ENCODE measurements at regions not wholly inside any gene's neighbourhood (a gene's known extent, or its start where the extent isn't known, plus 50 kb on each side); places are given as distances from the start of the nearest gene placed in this dataset.
"Not testable (repeated sequence)": the region's sequence is repeated elsewhere in the genome, so short reads cannot be mapped to it uniquely, and the experiment has no call there.

DNA sequence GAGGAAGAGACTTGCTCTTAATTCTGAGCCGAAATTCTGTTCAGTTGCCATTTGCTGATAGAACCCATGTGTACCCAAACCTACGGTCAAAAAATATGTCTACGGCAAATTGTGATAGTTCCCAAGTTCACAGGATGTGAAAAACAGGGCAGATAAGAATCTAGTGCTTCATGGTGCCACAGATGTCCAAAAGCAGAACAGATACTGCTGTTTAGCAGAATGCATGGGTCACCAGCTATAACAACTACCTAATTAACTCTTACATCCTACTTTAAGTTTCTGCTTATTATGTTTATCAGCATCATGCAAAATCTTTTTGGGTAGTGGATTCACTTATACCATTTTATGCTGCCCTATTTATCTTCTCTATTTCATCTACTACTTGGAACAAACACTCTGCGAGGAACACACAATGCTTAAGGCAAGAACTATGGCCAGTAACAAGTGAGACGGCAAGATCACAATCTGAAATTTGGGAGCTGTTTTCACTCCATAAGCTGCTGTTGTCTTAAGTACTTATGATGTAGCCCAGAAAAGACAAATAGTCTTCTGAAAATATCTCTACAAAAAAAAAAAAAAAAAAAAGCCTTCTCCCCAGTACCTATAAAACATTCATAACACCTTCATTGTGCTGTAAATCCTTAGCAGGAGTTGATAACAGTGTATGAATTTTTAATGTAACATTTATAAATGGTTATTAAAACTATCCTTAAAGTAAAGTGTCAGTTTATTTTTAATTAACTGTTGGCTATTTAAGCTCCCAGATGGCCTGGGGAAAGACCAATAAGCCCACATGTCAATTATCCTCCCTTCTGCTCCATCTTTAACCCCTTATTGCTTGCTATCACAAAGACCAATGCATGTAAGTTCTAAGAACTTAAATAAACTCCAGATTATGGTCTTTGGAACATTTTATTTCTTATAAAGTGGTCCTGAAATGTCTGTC lies 232.3 kb downstream of the TLR4 start:
- H3K36me3 Mint-ChIP-seq (ENCODE audit: low read depth): no peaks in the 10 kb centered on the region
- peaks cover 4% of the 10 kb centered on the region for H3K9me3 Mint-ChIP-seq
- no peak for DNase-seq (ENCODE audit: low spot score)
- H3K4me3 Mint-ChIP-seq: no peak overlapping the region
- H3K27me3 Mint-ChIP-seq (ENCODE audit: low read depth): no peaks in the 10 kb centered on the region
- no peaks in the 10 kb centered on the region for H3K4me1 Mint-ChIP-seq (ENCODE audit: low read depth)
- no peak overlapping the region for H3K27ac Mint-ChIP-seq

- Mint-ChIP-seq H3K9me3 (peaks cover 4% of the 10 kb centered on the region), H3K27ac (no peak overlapping the region), H3K4me1 (ENCODE audit: low read depth) (no peaks in the 10 kb centered on the region), H3K4me3 (no peak overlapping the region), H3K36me3 (ENCODE audit: low read depth) (no peaks in the 10 kb centered on the region), H3K27me3 (ENCODE audit: low read depth) (no peaks in the 10 kb centered on the region)
- DNase-seq (ENCODE audit: low spot score): no peak
These were observed 233.9 kb downstream of the TLR4 start for GRCh38 chr9:117938086-117938485.

DNA sequence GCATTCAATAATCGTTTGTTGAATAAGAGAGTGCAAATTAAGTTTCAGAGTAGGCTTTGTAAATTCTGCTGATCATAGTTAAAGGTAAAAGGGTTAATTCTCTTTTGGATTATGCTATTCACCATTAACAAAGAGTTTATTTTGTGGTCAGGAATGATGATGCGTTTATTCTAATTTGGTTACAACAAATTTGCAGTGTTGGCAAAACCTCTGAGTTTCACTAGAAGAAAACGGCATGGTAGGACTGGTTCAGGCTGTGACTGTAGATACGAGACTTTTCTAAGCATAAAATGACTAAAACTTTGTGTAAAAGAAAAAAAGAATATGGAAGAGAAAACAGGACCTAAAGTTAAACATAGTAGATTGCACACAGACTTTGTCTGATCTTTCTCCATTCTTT lies 234.7 kb downstream of the TLR4 start:
- H3K4me3 Mint-ChIP-seq: no peak overlapping the region
- no peaks in the 10 kb centered on the region for H3K27me3 Mint-ChIP-seq (ENCODE audit: low read depth)
- no peaks in the 10 kb centered on the region for H3K36me3 Mint-ChIP-seq (ENCODE audit: low read depth)
- no peak for DNase-seq (ENCODE audit: low spot score)
- H3K9me3 Mint-ChIP-seq: peaks cover 4% of the 10 kb centered on the region
- no peaks in the 10 kb centered on the region for H3K4me1 Mint-ChIP-seq (ENCODE audit: low read depth)
- no peak overlapping the region for H3K27ac Mint-ChIP-seq

DNA sequence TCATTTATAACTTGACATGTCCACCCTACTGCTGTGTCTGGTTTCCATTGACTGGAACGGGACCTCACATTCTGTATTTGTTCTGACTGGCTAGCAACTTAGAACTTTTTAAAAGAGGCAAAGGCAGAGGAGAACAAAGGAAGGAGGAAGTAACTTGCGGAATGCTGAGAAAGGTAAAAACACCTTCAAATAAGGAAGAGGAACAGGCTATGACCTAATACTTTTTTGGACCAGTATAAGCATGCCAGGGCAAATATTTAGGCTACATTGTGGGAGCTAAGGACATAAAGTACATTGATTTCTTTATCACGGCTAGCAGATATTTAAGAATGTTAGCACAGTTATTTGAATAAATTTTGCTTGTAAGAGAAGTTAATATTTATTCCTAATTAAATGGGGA lies 240.5 kb downstream of the TLR4 start:
- H3K27me3 Mint-ChIP-seq (ENCODE audit: low read depth); H3K4me1 Mint-ChIP-seq (ENCODE audit: low read depth); DNase-seq (ENCODE audit: low spot score); H3K4me3 Mint-ChIP-seq; H3K27ac Mint-ChIP-seq; H3K9me3 Mint-ChIP-seq; H3K36me3 Mint-ChIP-seq (ENCODE audit: low read depth): not testable (repeated sequence)

- Mint-ChIP-seq H3K9me3 (peaks cover 3% of the 10 kb centered on the region), H3K4me1 (ENCODE audit: low read depth) (no peaks in the 10 kb centered on the region), H3K27ac (no peak overlapping the region), H3K4me3 (no peak overlapping the region), H3K36me3 (ENCODE audit: low read depth) (no peaks in the 10 kb centered on the region), H3K27me3 (ENCODE audit: low read depth) (no peaks in the 10 kb centered on the region)
- no peak for DNase-seq (ENCODE audit: low spot score)
These were observed 241.1 kb downstream of the TLR4 start for GRCh38 chr9:117945286-117945685.

DNA sequence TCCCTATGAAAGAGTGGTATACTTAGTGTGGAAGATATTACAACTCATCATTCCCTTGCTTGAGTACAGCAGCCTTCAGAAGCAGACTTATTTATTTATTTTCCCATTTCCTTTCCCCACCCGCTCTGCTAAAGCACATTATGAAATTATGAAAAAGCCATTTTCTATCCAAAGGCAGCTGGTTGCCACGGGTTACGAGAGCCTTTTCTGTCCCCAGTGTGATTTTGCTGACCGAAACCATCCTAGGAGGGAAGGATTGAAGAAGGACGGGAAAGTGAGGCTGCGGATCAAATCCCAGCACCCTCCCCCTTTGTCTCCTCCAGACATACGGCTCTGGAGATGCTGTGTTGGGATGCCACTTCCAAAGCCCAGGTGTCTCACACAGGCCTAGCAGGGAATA lies 246.9 kb downstream of the TLR4 start:
- Mint-ChIP-seq H3K27ac (no peak overlapping the region), H3K9me3 (no peaks in the 10 kb centered on the region), H3K27me3 (ENCODE audit: low read depth) (no peaks in the 10 kb centered on the region), H3K4me3 (no peak overlapping the region), H3K4me1 (ENCODE audit: low read depth) (no peaks in the 10 kb centered on the region), H3K36me3 (ENCODE audit: low read depth) (no peaks in the 10 kb centered on the region)
- no peak for DNase-seq (ENCODE audit: low spot score)

GRCh38 chr9:117952581-117952980 lies 248.4 kb downstream of the TLR4 start:
- Mint-ChIP-seq H3K4me3 (no peak overlapping the region), H3K36me3 (ENCODE audit: low read depth) (no peaks in the 10 kb centered on the region), H3K9me3 (no peaks in the 10 kb centered on the region), H3K27me3 (ENCODE audit: low read depth) (no peaks in the 10 kb centered on the region), H3K4me1 (ENCODE audit: low read depth) (no peaks in the 10 kb centered on the region), H3K27ac (no peak overlapping the region)
- DNase-seq (ENCODE audit: low spot score): no peak

DNA sequence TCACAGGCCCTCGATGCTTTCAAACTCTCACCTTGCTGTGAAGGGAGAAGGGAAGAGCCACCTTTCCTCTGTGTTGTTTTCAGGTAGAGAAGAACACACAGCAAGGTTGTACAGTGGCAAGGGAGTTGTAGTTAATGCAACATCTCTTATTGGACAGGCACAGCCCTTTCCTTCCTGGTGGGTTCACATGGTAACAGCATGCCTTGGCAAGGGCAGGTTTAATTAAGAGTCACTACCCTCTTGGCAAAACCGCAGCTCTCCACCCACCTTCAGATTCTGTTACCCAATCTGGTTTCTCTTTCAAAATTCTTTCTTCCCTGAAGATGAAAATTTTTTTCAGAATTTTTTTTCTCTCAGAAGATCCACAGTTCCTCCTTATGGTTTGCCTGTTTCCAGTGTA lies 253.1 kb downstream of the TLR4 start:
- Mint-ChIP-seq H3K4me1 (ENCODE audit: low read depth) (no peaks in the 10 kb centered on the region), H3K27me3 (ENCODE audit: low read depth) (no peaks in the 10 kb centered on the region), H3K9me3 (no peaks in the 10 kb centered on the region), H3K4me3 (no peak overlapping the region), H3K27ac (no peak overlapping the region), H3K36me3 (ENCODE audit: low read depth) (no peaks in the 10 kb centered on the region)
- no peak for DNase-seq (ENCODE audit: low spot score)

DNA sequence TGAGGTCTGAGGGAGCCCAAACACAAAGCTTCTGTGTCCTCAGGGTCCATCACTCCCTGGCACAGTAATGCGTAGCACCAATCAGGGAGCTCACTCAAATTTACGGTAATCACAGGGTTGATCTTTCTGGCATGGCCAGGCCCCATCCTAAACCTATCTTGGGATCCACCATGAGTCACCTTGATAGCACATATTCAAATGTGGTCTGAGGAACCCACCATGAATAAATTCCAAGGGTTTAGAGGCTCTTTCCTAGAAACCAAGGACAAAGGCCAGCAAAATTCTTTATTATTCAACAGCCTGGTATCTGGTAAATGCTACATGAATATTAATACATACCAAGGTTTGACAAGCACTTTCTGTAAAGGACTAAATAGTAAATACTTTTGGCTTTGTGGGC lies 254.5 kb downstream of the TLR4 start:
- DNase-seq (ENCODE audit: low spot score): no peak
- Mint-ChIP-seq H3K4me1 (ENCODE audit: low read depth) (no peaks in the 10 kb centered on the region), H3K9me3 (no peaks in the 10 kb centered on the region), H3K27me3 (ENCODE audit: low read depth) (no peaks in the 10 kb centered on the region), H3K27ac (no peak overlapping the region), H3K36me3 (ENCODE audit: low read depth) (no peaks in the 10 kb centered on the region), H3K4me3 (no peak overlapping the region)

- Mint-ChIP-seq H3K27me3 (ENCODE audit: low read depth) (no peaks in the 10 kb centered on the region), H3K27ac (no peak overlapping the region), H3K9me3 (no peaks in the 10 kb centered on the region), H3K4me3 (no peak overlapping the region), H3K4me1 (ENCODE audit: low read depth) (no peaks in the 10 kb centered on the region), H3K36me3 (ENCODE audit: low read depth) (no peaks in the 10 kb centered on the region)
- no peak for DNase-seq (ENCODE audit: low spot score)
These were observed 259.4 kb downstream of the TLR4 start for GRCh38 chr9:117963493-117964090.

- H3K36me3 Mint-ChIP-seq (ENCODE audit: low read depth): no peaks in the 10 kb centered on the region
- no peak overlapping the region for H3K4me3 Mint-ChIP-seq
- H3K27ac Mint-ChIP-seq: no peak overlapping the region
- DNase-seq (ENCODE audit: low spot score): no peak
- H3K4me1 Mint-ChIP-seq (ENCODE audit: low read depth): no peaks in the 10 kb centered on the region
- H3K9me3 Mint-ChIP-seq: no peaks in the 10 kb centered on the region
- no peaks in the 10 kb centered on the region for H3K27me3 Mint-ChIP-seq (ENCODE audit: low read depth)
These were observed 266.3 kb downstream of the TLR4 start for GRCh38 chr9:117970276-117971050.

GRCh38 chr9:117974108-117974507 lies 269.9 kb downstream of the TLR4 start:
- Mint-ChIP-seq H3K4me3 (no peak overlapping the region), H3K4me1 (ENCODE audit: low read depth) (no peaks in the 10 kb centered on the region), H3K27ac (no peak overlapping the region), H3K36me3 (ENCODE audit: low read depth) (no peaks in the 10 kb centered on the region), H3K27me3 (ENCODE audit: low read depth) (no peaks in the 10 kb centered on the region), H3K9me3 (peaks cover 3% of the 10 kb centered on the region)
- no peak for DNase-seq (ENCODE audit: low spot score)

GRCh38 chr9:117979914-117980313 lies 275.7 kb downstream of the TLR4 start:
- no peaks in the 10 kb centered on the region for H3K27me3 Mint-ChIP-seq (ENCODE audit: low read depth)
- no peak overlapping the region for H3K27ac Mint-ChIP-seq
- H3K36me3 Mint-ChIP-seq (ENCODE audit: low read depth): no peaks in the 10 kb centered on the region
- H3K4me3 Mint-ChIP-seq: no peak overlapping the region
- no peaks in the 10 kb centered on the region for H3K4me1 Mint-ChIP-seq (ENCODE audit: low read depth)
- H3K9me3 Mint-ChIP-seq: peaks cover 3% of the 10 kb centered on the region
- DNase-seq (ENCODE audit: low spot score): no peak

- Mint-ChIP-seq H3K27me3 (ENCODE audit: low read depth) (no peaks in the 10 kb centered on the region), H3K4me3 (no peak overlapping the region), H3K9me3 (no peaks in the 10 kb centered on the region), H3K27ac (no peak overlapping the region), H3K4me1 (ENCODE audit: low read depth) (no peaks in the 10 kb centered on the region), H3K36me3 (ENCODE audit: low read depth) (no peaks in the 10 kb centered on the region)
- no peak for DNase-seq (ENCODE audit: low spot score)
These were observed 283.7 kb downstream of the TLR4 start for GRCh38 chr9:117987945-117988344.

Measured in T-helper 2 cell treated with Interferon-gamma antibody and Interleukin-4, amounts not matched to agents 5 μg/mL and 100 μg/mL, for 36 hours (primary cell).